ENCODE measurements at regions not wholly inside any gene's neighbourhood (a gene's known extent, or its start where the extent isn't known, plus 50 kb on each side); places are given as distances from the start of the nearest gene placed in this dataset.
A peak's percentile ranks its signal among the peaks of the same experiment; 100 is the strongest.

DNA sequence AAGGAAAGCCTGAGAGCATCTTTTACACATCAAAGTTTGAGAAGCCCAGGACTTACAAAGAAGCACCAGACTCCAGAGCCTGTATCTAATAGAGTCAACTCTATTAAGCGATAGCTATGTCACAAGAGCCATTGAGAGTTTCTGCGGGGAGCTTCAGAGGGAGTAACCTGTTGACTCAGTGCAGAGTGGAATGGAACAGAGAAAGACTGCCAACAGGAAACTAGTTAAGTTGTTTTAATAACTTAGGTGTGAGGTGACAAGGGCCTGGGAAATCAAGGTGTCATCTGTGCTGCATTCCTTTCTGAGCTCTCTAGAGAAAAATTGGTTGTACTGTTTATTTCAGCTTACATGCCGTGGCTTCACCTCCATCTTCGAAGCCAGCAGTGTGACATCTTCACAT lies 513.8 kb upstream of the POU3F3 start:
- DNase-seq: no peak

DNA sequence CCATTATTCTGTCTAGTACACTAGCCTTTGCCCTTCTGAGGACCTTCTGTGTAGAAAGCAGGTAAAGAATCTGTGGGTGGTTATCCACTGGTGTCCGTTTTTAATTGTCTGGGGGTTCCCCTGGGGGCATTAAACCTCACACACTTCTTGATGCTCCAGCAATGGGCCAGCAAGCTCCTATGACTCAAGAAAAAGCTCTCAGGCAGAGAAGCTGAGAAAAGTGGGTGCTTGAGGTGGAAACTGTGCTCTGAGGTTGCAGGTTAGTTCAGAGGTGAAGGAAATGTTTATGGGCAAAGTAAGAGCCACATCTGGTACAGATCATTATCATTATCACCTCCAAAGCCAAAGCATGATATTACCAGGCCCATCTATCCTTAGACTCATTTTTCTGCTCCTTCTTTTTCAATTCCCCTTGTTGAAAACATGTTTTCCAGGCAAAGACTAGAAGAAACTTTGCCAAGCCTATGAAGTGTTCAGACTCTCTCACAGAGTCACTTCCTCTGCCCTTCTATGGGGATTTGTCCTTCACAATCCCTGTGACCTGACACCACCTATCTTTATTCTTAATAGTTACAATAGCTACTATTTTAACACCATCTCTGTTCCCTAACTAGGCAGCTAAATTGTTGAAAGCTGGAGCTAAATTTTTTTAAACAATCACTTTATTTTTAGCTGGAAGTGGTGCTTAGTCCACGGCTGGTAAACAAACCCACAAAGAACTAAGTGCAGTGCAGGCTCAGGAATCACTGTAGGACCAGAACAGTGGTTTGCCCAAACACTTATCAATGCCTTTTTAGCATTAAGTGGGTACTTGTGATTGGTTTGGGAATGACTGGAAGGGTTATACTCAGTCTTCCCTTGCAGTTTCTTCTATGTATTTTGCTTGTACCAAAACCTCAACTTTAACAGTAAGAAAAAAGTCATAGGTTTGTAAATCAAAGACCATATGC lies 512.8 kb upstream of the POU3F3 start:
- no peak for DNase-seq

DNA sequence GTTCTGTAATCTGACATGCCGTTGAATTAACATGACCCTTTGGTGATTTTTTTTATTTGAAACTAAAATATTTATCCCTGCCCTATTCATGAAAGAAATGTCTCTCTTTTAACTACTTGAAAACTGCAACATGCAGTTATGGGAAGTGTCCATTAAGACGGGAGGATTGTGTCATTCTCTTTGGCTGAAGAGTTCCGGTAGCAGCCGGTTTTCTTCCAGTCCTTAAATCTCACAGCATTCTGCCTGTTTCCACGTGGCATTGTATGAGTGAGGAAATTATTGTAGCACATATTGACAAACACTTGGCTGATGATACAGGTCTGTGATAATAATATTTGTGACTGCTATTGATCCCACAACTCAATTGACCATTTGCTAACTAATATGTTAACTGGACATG lies 509.6 kb upstream of the POU3F3 start:
- DNase-seq: no peak

DNA sequence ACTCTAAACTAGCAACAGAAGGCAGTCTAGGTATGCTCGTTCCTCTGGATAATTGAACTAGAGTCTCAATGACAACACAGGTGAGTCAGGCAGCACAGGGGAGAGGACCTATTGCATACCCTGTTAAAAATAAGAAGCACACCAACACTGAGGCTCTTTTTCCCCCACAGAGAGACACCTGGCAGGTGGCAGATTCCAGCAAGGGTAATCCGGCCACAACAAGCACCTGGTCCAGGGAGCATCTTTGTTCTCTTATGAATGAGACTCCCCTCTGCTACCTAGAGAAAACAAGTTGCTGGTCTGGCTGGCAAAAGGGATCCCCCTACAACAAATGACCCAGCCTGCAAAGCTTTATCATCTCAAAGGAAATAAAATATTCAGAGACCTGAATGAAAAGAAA lies 508.9 kb upstream of the POU3F3 start:
- no peak for DNase-seq

DNA sequence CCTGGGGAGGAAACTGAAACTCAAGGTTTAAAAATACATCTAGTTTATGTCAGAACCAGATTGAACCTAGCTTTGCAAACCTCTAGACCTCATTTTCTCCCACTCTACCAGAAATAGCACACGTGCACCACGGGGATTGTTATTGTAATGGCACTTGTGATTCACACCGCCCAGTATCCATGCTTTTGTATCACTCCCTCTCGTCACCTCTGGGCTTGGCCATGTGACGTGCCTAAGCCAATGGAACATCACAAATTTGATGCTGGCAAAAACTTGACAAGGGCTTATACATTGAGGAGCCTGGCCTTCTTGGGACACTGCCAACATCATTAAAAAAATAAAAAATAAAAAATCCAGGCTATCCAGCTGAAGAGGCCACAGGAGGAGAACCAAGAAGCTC lies 495.8 kb upstream of the POU3F3 start:
- no peak for DNase-seq

DNA sequence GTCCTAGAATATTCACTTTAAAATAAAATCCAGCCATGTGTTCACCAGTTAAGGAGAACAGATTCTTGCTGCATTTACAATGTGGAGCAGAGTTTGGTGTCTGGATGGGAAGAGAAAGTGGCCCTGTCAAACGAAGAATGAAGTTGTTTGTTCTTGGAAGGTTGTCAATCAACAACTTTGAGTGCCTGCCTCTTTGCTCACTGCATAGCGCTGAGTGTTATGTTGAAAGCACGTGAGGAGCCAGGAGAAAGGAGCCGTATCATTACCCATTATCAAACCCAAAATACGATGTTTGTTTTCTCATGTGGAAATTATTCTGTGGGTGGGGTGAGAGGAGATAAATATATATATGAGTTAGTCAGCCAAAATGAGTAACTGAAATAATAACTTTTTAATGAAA lies 492.5 kb upstream of the POU3F3 start:
- no peak for DNase-seq

DNA sequence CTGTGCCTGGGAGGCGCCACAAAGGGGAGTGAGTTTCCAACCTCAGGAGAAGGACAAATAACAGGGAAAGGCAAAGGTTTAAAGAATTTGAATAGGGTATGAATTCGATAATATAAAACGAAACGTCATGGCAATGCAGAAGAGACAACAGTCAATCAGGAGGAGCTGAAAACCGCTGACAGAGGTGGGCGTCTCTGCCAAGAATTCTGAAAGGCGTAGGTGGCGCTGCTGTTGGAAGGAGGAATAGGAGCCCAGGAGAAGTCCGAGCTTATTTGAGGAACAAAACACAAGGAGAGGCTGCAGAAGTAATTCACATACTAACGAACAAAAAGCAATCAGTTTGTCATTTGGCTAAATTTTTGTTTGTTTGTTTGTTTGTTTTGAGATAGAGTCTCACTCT lies 485.8 kb upstream of the POU3F3 start:
- DNase-seq: no peak

DNA sequence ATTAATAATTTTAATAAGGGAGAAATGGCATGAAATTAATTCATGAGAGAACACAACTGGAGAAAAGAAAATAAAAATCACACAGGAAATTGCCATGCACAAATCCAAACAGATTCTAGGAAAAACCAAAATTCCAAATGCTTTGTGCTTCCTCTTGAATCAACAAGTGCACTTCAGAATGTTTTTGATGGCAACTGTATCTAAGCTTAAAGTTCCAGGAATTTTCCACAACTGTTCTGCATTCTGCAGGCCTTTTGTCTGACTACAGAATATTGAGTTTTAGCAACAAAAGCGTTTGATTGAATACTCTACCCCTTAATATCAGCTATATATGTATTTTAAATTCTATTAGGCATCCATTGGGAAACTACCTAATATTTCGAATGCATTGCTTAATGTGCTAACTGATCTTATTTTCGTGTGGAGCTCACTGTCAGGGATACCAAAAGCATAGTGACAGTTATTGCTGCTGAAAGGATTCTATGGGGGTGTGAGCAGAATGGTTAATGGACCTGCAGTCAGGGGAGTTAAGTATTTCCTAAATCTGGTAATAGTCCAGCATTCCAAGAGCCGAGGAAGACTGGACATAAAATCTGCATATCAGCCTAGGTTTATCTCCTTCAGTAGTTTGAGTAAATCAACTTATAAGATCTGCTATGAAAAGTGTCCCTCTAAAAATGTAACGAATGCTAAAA lies 482.7 kb upstream of the POU3F3 start:
- no peak for DNase-seq

DNA sequence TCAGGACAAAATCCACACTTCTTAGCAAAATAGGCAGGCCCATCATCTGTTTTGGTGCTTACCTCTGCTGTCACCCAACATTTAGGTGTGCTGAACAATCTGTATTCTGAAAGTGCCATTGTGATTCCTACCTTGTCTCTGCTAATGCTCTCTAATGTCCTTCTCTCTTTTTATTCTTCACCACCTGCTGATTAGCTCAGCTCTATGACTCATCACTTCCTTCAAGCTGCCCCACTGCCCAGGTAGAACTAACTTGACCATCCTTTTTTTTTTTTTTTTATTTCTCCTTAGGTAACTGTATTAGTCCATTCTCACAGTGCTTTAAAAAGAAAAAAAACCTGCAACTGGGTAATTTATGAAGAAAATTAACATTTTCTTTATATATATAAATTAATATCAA lies 478.7 kb upstream of the POU3F3 start:
- no peak for DNase-seq

DNA sequence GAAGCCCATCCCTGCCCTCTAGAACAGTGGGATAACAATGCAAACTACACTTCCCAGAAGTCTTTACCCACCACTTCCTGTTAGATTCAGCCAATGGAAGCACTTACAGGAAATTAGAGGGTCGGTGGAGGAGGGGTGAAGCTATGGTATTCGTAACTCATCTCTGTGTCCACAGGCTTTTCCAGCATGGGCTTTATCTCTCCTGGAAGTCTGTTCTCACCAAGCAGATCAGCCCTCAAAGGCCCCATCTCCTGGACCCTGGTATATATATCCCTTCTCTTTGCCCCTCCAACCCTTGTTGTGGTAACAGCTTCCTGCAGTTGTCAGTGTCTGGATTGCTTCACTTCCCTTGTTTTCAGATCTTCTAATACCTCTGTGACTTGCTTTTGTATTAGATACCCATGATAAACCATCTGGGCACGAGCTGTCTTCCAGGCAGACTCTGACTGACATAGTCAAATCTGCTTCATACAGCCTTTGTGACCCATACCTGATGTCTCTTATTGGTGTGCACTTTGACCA lies 475.0 kb upstream of the POU3F3 start:
- peak; percentile 35 for DNase-seq

DNA sequence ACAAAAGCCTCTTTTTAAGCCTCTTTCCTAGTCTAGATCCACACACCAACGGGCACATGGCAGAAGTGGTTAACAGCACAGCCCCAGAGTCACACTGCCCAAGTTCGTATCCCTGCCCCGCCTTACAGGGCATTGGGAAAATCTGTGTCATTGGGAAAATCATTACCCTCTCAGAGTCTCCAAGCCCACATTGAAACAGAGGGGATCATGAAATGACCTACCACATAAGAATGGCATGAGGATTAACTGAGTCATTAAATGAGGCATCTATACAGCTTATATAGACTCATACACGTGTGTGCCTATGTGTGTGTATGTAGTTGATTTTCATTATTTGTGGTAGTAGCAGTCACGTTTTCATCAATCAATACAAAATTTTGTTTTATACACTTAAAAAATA lies 469.0 kb upstream of the POU3F3 start:
- DNase-seq: no peak

DNA sequence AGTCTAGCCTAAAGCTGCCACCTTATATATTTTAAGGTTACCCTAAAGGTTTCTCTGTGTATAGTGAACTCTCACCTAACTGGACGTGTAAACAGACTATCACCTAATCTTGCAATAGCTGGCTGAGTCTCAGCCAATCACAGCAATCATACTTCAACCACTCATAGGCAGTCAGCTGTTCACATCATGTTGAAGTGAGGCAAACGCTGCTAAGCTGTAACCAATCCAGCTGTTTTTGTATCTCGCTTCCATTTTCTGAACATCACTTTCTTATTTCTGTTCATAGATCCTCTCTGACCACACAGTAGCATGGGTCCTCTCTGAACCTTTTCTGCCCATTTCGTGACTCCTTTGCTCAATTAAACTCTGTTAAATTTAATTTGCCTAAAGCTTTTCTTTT lies 468.2 kb upstream of the POU3F3 start:
- DNase-seq: no peak

DNA sequence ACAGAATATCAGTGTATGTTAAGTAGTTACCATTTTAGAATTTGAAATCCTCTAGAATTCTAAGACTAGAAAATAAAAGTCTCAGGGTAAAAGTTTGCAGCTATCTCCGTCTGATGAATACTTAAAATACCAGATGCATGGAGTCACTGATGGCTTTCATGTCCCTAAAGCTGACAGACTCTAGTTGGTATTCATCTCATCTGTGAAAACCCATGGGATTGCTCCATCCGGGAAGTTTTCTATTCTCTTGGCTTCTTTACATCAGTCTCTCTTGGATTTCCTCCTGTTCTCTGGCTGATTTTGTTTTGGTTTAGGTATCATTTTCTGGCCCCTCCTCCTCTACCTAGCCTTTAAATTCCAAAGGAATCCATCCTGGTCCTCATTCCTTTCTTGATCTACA lies 465.6 kb upstream of the POU3F3 start:
- DNase-seq: no peak

DNA sequence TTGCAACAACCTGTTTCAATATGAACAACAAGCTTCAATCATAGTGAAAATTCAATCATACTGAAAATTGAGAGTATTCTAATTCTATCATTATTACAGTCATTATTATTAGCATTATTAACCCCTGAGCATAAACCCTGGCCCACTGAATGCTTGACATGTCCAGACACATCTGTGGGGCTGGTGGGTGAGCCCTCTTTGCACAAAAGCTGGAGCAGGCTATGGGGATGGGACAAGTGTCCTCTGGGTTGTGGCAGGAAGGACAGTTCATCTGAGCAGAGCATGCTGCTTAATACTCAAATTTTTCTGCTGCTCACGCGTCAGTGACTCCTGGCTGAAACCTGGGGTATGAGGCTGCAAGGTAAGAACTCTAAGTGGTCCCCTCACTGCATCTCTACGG lies 451.1 kb upstream of the POU3F3 start:
- no peak for DNase-seq

DNA sequence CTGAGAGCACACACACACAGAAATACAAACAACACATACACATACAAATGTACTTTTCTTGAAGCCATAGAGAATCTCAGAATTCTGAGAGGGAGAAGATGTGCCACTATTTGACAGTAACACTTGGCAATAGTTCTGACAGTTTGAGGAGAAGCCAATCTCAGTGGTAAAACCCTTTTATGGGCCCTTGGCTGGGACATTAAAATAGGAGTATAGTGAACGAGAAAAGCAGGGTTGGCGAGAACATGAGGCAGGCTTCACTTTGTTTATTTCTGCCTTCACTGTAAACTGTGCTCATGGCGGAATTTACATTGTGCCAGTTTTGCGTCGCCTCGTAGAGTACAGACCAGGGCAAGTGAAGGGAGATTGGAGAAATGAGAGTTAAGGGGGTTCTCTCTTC lies 449.4 kb upstream of the POU3F3 start:
- no peak for DNase-seq

DNA sequence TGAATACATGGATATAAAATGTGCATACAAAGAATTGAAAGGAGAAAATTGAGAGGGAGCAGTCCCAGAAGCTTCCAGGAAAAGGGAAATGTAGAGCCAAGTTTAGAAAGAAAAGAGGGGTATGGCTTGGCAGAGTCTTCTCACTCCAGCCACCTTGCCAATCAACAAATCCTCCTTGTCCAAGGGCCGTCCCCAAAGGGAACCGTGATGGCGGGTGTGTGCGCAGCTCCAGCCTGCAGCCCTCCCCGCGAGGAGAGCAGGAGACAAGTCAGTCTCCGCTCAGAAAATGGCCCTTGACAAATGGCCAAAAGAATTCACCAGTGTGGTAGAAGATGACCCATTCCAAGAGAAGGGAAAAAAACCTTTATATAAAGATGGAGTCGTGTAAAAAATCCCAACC lies 448.3 kb upstream of the POU3F3 start:
- DNase-seq: no peak

DNA sequence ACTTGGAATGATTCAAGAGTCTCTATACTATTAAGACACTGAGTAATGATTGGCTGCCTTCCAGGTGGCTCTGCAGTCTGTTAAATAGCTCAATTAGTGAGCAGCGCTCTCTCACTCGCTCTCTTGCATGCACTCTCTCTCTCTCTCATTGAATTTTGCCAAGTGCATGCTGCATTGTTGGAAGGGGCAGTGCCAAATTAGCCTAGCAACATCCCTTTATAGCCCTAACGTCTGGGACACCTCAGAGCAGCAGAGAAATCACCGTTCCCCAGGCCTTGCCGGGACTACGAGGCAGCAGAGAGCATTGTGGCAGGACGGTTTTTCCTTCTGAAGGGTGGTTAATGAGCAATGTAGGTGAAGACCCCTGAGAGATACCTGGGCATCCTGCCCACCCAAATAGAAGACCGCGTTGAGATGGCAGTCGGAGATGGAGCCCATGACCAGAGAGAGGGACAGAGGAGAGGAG lies 447.6 kb upstream of the POU3F3 start:
- DNase-seq: no peak

DNA sequence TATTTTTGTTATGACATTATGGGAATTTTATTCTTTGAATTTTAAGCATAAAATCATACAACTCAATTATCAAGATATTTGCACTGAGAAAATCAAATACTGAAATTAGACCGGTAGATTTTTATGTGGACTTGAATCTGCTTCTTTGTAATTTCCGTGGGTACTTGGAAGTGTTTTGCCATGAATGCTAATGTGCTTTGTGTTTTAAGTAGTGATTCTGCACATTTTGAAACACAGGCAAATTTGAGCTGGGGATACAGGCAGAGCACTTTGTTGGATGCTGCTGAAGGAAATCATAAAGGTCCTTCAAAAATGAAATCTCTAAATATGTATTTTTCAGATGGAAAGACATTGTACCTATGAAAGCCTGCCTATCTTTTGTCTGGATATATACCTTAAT lies 446.3 kb upstream of the POU3F3 start:
- no peak for DNase-seq

DNA sequence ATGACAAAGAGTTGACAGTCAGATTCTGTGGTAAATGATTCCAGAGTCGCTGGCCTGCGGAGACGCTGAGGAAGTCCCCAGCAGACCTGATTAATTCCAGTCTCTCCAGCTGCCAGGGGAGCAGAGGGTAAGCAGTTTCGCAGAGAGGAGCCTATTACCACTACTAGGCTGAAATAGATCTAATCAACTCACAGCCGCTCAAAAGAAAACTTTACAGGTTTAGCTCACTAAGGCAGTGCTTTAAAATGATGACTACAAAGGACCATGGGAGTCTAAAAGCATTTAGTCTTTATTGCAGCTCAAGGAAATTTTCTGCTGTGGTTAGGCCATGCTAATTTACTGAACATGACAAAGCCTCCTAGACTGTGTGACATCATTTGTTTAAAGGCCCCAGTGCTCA lies 445.6 kb upstream of the POU3F3 start:
- DNase-seq: peak; percentile 83

DNA sequence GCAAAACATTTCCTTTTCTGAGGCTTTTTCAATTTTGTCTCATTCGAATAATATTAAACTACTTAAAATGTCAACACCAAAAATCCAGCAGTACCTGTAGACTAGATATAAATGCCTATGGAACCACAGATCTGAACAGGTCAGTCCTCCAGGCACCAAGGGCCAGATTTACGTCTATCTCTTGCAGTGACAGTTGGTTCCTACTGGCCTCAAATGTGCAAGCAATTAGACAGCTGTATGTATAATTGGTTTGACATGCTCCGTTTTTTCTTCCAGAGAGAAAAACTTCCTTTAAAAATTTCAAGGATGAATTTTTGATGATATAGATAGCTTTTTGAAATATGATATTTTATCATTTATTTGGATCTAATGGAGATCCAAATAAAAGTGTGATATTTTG lies 443.8 kb upstream of the POU3F3 start:
- DNase-seq: no peak

DNA sequence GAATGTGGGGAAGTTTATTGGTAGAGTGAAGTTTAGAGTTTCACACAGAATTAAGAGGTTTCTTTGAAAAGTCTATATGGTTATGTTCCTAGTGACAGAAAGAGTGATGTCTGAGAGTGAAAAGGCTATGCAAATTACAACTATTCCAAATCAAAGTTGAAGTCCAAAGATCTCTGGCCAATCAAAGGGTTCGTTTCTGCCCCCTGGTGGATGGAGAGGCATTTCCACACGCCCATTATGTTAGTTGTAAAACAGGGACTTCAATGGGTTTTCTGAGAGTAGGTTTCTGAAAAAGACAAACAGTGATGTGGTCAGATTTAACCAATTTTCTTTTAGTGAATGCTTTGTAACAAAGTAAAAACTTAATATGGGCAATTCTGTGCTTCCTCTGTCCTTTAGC lies 441.5 kb upstream of the POU3F3 start:
- peak; percentile 27 for DNase-seq

DNA sequence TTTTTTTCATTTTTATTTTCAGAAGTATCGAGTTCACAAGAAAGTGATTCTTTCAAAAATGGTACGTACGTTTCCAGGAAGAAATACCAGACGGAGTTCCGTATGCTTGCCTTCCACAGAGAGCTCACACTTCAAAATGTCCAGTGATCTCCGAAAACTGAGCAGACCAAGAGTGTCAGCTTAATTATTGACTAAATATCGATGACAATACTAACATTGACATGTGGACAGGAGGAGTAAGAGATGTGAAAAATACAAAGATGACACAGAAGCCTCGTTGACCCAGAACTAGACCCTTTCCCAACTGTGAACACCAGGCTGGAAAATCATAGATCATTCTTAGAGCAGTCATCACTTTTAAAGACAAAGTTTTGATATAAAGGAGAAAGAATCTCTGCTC lies 440.0 kb upstream of the POU3F3 start:
- DNase-seq: no peak

DNA sequence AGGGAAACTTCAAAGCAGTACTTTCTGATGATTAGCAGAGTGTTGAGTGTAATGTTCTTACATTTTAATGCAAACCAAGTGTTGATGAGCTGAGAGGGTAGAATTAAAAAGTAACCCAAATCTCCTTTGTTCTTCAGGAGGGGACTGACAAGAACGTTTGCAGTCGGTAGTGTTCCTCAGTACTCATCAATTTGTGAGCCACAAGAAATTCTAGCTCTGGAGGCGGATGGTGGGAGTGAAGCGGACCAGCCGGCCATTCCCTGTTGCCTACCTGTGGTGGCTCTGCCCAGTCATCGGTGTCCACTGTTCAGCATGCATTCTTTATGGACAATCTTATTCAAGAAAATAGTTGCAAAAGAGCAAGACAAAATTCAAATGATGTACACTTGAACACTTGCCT lies 438.6 kb upstream of the POU3F3 start:
- DNase-seq: no peak

DNA sequence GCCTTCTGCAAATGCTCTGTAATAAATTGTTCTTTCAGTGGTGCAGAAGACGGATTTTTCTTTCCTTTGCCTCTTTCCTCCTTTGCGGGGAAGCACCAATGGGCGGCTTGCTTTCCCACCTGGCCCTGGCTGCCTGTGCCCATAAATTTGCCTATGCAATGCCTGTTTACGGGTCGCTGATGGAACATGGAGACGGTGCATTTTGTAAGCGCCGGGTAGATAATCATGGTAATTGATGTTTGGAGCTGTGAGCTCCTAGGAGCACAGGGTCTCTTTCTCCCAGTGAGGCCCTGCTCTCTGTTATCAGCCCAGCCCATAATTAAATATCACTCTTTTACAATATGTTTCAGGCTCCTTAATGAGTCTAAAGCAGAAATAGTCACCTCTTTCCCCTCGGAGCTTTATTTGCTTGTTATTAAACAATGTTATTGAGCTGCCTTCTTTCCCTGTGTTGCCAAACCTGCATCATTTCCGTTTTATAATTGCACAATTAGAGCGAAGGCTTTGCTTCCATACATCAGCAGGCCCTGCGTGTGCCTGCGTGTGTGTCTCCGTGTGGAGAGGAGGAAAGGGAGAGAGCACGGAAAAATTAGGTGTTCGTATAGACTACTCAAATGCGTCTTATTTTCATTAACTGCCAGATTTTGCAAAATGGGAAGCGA lies 437.4 kb upstream of the POU3F3 start:
- DNase-seq: peak; percentile 93

Data from NCI-H526 treated with DMSO at 0.1 percent for 48 hours (cell line).